Mucosa of descending colon (tissue), 3 donors: ENCODE measurements at regions not wholly inside any gene's neighbourhood (a gene's known extent, or its start where the extent isn't known, plus 50 kb on each side); places are given as distances from the start of the nearest gene placed in this dataset.

Experiments used
- ATAC-seq: fragments of 200-7000 bp; cut with Tn5 transposase; one replicate; pipeline ENCODE4 v1.9.1; 2020; ENCODE audit warnings: mild to moderate bottlenecking, moderate library complexity
- DNase-seq, 3 donors: peaks; one replicate each; pipeline ENCODE4 v3.0.0-alpha.2; 2020
- H3K36me3 ChIP-seq: fragments of 200-600 bp; one replicate; pipeline ENCODE4 v1.8.0; 2021; ENCODE audit warnings: low read depth, mild to moderate bottlenecking
- H3K4me1 ChIP-seq: fragments of 200-600 bp; one replicate; pipeline ENCODE4 v1.8.0; 2021; ENCODE audit warnings: low read depth, mild to moderate bottlenecking
- H3K4me3 ChIP-seq: fragments of 200-600 bp; one replicate; pipeline ENCODE4 v1.8.0; 2021; ENCODE audit warnings: mild to moderate bottlenecking
- H3K9me3 ChIP-seq: fragments of 200-600 bp; one replicate; pipeline ENCODE4 v1.8.0; 2021; ENCODE audit warnings: mild to moderate bottlenecking
- intact Hi-C, 2 donors: fragments of 100-400 bp; cut with DNase I in 1 of 2; cut with micrococcal nuclease in 1 of 2; formaldehyde crosslinking; loops; one replicate each; pipeline versions ENCODE4 v1.11.0 to v1.11.1; 2022; cut with DNase I, micrococcal nuclease
- TF ChIP-seq, protein P1 (sequence below): fragments of 200-600 bp; IDR thresholded peaks from one replicate; pipeline ENCODE4 v1.8.0; 2022; ENCODE audit warnings: antibody characterized with exemption, mild to moderate bottlenecking
- donor health status: DM: no; HTN: no; CAD: no; lungs with moderate emphysema.
- donor health status: DM: no; HTN: no; CAD: no.
- donor health status: DM: no; HTN: yes; CAD: no.

DNA sequence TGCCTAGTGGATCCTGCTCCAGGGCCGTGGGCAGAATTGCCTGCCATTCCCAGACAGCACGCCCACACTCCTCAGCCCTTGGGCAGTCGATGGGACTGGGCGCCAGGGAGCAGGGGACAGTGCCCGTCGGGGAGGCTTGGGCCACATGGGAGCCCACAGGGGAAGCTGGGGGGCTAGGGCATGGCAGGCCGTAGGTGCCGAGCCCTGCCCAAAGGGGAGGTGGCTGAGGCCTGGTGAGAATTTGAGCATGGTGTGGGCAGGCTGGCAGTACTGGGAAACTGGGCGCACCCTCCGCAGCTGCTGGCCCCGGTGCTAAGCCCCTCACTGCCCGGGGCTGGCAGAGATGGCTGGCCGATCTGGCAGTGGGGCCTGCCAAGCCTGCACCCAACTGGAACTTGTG, 1225.9 kb upstream of the EPHA6 start:
- Histone ChIP-seq H3K9me3 (no peaks in the 10 kb centered on the region), H3K36me3 (no peaks in the 10 kb centered on the region), H3K4me1 (peaks cover 3% of the 10 kb centered on the region), H3K4me3 (no peak overlapping the region)
- ATAC-seq (no peak), DNase-seq (no peak)
- TF ChIP-seq, protein P1, sequence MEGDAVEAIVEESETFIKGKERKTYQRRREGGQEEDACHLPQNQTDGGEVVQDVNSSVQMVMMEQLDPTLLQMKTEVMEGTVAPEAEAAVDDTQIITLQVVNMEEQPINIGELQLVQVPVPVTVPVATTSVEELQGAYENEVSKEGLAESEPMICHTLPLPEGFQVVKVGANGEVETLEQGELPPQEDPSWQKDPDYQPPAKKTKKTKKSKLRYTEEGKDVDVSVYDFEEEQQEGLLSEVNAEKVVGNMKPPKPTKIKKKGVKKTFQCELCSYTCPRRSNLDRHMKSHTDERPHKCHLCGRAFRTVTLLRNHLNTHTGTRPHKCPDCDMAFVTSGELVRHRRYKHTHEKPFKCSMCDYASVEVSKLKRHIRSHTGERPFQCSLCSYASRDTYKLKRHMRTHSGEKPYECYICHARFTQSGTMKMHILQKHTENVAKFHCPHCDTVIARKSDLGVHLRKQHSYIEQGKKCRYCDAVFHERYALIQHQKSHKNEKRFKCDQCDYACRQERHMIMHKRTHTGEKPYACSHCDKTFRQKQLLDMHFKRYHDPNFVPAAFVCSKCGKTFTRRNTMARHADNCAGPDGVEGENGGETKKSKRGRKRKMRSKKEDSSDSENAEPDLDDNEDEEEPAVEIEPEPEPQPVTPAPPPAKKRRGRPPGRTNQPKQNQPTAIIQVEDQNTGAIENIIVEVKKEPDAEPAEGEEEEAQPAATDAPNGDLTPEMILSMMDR, result no peak
- intact Hi-C loops, result no loop called here

DNA sequence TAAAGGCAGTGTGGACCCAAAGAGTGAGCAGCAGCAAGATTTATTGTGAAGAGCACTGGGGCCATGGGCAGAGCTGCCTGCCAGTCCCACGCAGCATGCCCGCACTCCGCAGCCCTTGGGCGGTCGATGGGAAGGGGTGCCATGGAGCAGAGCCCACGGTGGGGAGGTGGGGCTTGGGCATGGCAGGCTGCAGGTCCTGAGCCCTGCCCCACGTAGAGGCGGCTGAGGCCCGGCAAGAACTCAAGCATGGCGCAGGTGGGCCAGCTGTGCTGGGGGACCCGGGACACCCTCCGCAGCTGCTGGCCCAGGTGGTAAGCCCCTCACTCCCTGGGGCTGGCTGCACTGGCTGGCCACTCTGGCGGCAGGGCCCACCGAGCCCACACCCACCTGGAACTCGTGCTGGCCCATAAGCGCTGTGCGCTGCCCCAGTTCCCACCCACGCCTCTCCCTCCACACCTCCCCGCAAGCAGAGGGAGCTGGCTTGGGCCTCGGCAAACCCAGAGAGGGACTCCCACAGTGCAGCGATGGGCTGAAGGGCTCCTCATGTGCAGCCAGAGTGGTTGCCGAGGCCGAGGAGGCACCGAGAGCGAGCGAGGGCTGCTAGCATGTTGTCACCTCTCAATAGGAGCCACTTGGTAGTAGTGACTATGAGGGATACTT, 1218.8 kb upstream of the EPHA6 start:
- Histone ChIP-seq H3K4me3 (no peak overlapping the region), H3K9me3 (no peaks in the 10 kb centered on the region), H3K4me1 (peaks cover 3% of the 10 kb centered on the region), H3K36me3 (no peaks in the 10 kb centered on the region)
- ATAC-seq, result no peak
- intact Hi-C loops, result no loop called here
- DNase-seq, result no peak
- TF ChIP-seq, protein P1, result no peak

DNA sequence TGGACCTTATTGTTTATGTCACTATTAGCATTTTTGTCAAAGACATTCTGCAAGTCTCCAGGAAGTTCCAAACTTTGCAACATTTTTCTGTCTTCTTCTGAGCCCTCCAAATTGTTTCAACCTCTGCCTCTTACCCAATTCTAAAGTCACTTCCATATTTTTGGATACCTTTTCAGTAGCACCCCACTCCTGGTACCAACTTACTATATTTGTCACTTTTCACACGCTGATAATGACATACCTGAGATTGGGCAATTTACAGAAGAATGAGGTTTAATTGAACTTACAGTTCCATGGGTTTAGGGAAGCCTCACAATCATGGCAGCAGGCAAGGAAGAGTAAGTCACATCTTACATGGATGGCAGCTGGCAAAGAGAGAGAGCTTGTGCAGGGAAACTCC, 1206.5 kb upstream of the EPHA6 start:
- TF ChIP-seq, protein P1, result no peak
- no peaks in the 10 kb centered on the region for H3K4me1 ChIP-seq
- DNase-seq (no peak), ATAC-seq (no peak)
- H3K4me3 ChIP-seq, result no peak overlapping the region
- H3K36me3 ChIP-seq, result no peaks in the 10 kb centered on the region
- H3K9me3 ChIP-seq, result peaks cover 14% of the 10 kb centered on the region
- intact Hi-C loops, result no loop called here

DNA sequence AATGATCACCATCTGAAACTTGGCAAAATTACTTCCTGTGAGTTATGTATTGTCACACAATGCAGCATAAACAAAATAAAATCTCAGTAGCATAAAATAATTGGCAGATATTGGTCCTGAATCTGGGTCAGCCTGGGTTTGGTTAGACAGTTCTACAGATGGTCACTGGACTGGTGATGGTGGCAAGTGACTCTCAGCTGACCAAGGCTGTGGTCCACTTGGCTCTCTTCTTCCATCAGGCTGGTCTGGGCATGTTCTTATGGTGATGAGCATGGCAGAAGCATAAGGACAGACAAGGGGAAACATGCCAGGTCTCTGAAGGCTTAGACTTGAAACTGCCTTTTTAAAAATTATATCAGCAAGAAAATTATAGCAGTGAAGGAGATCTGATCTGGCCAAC, 1205.0 kb upstream of the EPHA6 start:
- DNase-seq, result no peak
- TF ChIP-seq, protein P1, result no peak
- Histone ChIP-seq H3K9me3 (peaks cover 14% of the 10 kb centered on the region), H3K36me3 (no peaks in the 10 kb centered on the region), H3K4me3 (no peak overlapping the region), H3K4me1 (no peaks in the 10 kb centered on the region)
- ATAC-seq, result no peak
- intact Hi-C loops, result no loop called here

DNA sequence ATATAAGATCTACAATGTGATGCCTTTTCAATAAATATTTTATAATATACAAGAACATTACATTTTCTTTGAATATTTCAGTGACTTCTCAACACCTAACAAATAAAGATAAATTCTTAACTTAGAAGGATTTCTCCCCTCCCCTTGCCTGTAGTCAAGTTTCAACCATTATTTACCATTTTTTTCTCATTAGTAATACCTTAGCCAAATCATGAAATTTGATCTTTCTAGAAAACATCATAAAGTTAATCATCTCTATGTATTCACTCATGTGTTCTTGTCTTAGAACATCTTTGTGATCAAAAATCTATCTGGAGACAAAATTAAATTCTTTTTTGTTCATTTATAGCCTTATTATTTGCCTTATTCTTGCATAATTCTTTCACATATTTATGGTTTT, 1201.8 kb upstream of the EPHA6 start:
- DNase-seq (no peak), ATAC-seq (no peak)
- Histone ChIP-seq H3K9me3 (peaks cover 7% of the 10 kb centered on the region), H3K36me3 (no peaks in the 10 kb centered on the region), H3K4me1 (no peaks in the 10 kb centered on the region), H3K4me3 (no peak overlapping the region)
- intact Hi-C loops, result no loop called here
- TF ChIP-seq, protein P1, result no peak

DNA sequence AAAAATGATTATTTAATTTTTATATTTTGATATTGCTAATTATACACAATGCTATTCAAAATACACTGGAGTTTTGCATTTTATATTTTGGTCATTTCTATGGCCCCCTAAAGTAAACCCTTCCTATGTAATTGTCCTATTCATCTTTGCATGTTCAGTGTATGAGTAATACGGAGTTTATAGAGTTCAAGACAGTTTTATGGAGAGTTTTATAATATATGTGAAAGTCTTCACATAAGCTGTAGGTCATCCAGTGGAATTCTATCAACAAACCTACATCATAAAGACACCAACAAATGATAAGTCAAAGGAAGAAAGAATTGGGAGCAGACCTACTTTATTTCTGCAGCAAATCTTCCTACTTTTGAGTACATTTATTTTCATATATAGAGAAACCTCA, 1200.4 kb upstream of the EPHA6 start:
- ATAC-seq (no peak), DNase-seq (no peak)
- TF ChIP-seq, protein P1, result no peak
- Histone ChIP-seq H3K4me1 (no peaks in the 10 kb centered on the region), H3K9me3 (no peaks in the 10 kb centered on the region), H3K36me3 (no peaks in the 10 kb centered on the region), H3K4me3 (no peak overlapping the region)
- intact Hi-C loops, result no loop called here
